ENCODE measurements at regions not wholly inside any gene's neighbourhood (a gene's known extent, or its start where the extent isn't known, plus 50 kb on each side); places are given as distances from the start of the nearest gene placed in this dataset.
"Not testable (repeated sequence)": the region's sequence is repeated elsewhere in the genome, so short reads cannot be mapped to it uniquely, and the experiment has no call there.

- peaks cover 5% of the 10 kb centered on the region for H3K4me1 ChIP-seq (ENCODE audit: control insufficient read depth, insufficient read depth, low read length, unreplicated experiment)
- H3K36me3 ChIP-seq (ENCODE audit: insufficient read depth, low read length) = no peaks in the 10 kb centered on the region
- no peak overlapping the region for H2AFZ ChIP-seq (ENCODE audit: low read length, unreplicated experiment)
- no peaks in the 10 kb centered on the region for H3K79me2 ChIP-seq (ENCODE audit: control insufficient read depth, insufficient read depth, low read length, unreplicated experiment)
- H3K4me3 ChIP-seq (ENCODE audit: low read depth, low read length) = no peak overlapping the region
- no peak overlapping the region for H3K27ac ChIP-seq (ENCODE audit: low read depth, low read length)
- no peaks in the 10 kb centered on the region for H3K27me3 ChIP-seq (ENCODE audit: insufficient read depth, low read length)
Observed at GRCh38 chr2:118380915-118381653, 292.8 kb downstream of the INSIG2 start.

- Histone ChIP-seq H3K27me3 (ENCODE audit: insufficient read depth, low read length) (no peaks in the 10 kb centered on the region), H3K79me2 (ENCODE audit: control insufficient read depth, insufficient read depth, low read length, unreplicated experiment) (no peaks in the 10 kb centered on the region), H2AFZ (ENCODE audit: low read length, unreplicated experiment) (no peak overlapping the region), H3K27ac (ENCODE audit: low read depth, low read length) (no peak overlapping the region), H3K4me1 (ENCODE audit: control insufficient read depth, insufficient read depth, low read length, unreplicated experiment) (peaks cover 7% of the 10 kb centered on the region), H3K36me3 (ENCODE audit: insufficient read depth, low read length) (no peaks in the 10 kb centered on the region), H3K4me3 (ENCODE audit: low read depth, low read length) (no peak overlapping the region)
Observed at GRCh38 chr2:118375907-118376485, 287.7 kb downstream of the INSIG2 start.

GRCh38 chr2:118374974-118375755 lies 286.9 kb downstream of the INSIG2 start:
- Histone ChIP-seq H3K36me3 (ENCODE audit: insufficient read depth, low read length) (no peaks in the 10 kb centered on the region), H3K4me3 (ENCODE audit: low read depth, low read length) (no peak overlapping the region), H2AFZ (ENCODE audit: low read length, unreplicated experiment) (no peak overlapping the region), H3K4me1 (ENCODE audit: control insufficient read depth, insufficient read depth, low read length, unreplicated experiment) (peaks cover 7% of the 10 kb centered on the region), H3K79me2 (ENCODE audit: control insufficient read depth, insufficient read depth, low read length, unreplicated experiment) (no peaks in the 10 kb centered on the region), H3K27ac (ENCODE audit: low read depth, low read length) (no peak overlapping the region), H3K27me3 (ENCODE audit: insufficient read depth, low read length) (no peaks in the 10 kb centered on the region)

- no peaks in the 10 kb centered on the region for H3K27me3 ChIP-seq (ENCODE audit: insufficient read depth, low read length)
- H3K79me2 ChIP-seq (ENCODE audit: control insufficient read depth, insufficient read depth, low read length, unreplicated experiment) = no peaks in the 10 kb centered on the region
- no peaks in the 10 kb centered on the region for H3K36me3 ChIP-seq (ENCODE audit: insufficient read depth, low read length)
- peaks cover 7% of the 10 kb centered on the region for H3K4me1 ChIP-seq (ENCODE audit: control insufficient read depth, insufficient read depth, low read length, unreplicated experiment)
- H2AFZ ChIP-seq (ENCODE audit: low read length, unreplicated experiment) = no peak overlapping the region
- H3K27ac ChIP-seq (ENCODE audit: low read depth, low read length) = no peak overlapping the region
- H3K4me3 ChIP-seq (ENCODE audit: low read depth, low read length) = no peak overlapping the region
Observed at GRCh38 chr2:118372886-118373830, 284.9 kb downstream of the INSIG2 start.

- H3K36me3 ChIP-seq (ENCODE audit: insufficient read depth, low read length) = no peaks in the 10 kb centered on the region
- H3K4me1 ChIP-seq (ENCODE audit: control insufficient read depth, insufficient read depth, low read length, unreplicated experiment) = peaks cover 7% of the 10 kb centered on the region
- H3K27ac ChIP-seq (ENCODE audit: low read depth, low read length) = no peak overlapping the region
- H3K79me2 ChIP-seq (ENCODE audit: control insufficient read depth, insufficient read depth, low read length, unreplicated experiment) = no peaks in the 10 kb centered on the region
- H2AFZ ChIP-seq (ENCODE audit: low read length, unreplicated experiment) = no peak overlapping the region
- no peaks in the 10 kb centered on the region for H3K27me3 ChIP-seq (ENCODE audit: insufficient read depth, low read length)
- H3K4me3 ChIP-seq (ENCODE audit: low read depth, low read length) = no peak overlapping the region
Observed at GRCh38 chr2:118371515-118371914, 283.2 kb downstream of the INSIG2 start.

GRCh38 chr2:118369521-118369920 lies 281.2 kb downstream of the INSIG2 start:
- not testable (repeated sequence) for H2AFZ ChIP-seq (ENCODE audit: low read length, unreplicated experiment); H3K27me3 ChIP-seq (ENCODE audit: insufficient read depth, low read length); H3K79me2 ChIP-seq (ENCODE audit: control insufficient read depth, insufficient read depth, low read length, unreplicated experiment); H3K36me3 ChIP-seq (ENCODE audit: insufficient read depth, low read length); H3K27ac ChIP-seq (ENCODE audit: low read depth, low read length); H3K4me1 ChIP-seq (ENCODE audit: control insufficient read depth, insufficient read depth, low read length, unreplicated experiment); H3K4me3 ChIP-seq (ENCODE audit: low read depth, low read length)

GRCh38 chr2:118363604-118364003 lies 275.3 kb downstream of the INSIG2 start:
- Histone ChIP-seq H3K27me3 (ENCODE audit: insufficient read depth, low read length) (no peaks in the 10 kb centered on the region), H3K4me1 (ENCODE audit: control insufficient read depth, insufficient read depth, low read length, unreplicated experiment) (no peaks in the 10 kb centered on the region), H3K79me2 (ENCODE audit: control insufficient read depth, insufficient read depth, low read length, unreplicated experiment) (no peaks in the 10 kb centered on the region), H3K36me3 (ENCODE audit: insufficient read depth, low read length) (no peaks in the 10 kb centered on the region), H3K4me3 (ENCODE audit: low read depth, low read length) (no peak overlapping the region), H3K27ac (ENCODE audit: low read depth, low read length) (no peak overlapping the region), H2AFZ (ENCODE audit: low read length, unreplicated experiment) (no peak overlapping the region)

- Histone ChIP-seq H3K27ac (ENCODE audit: low read depth, low read length) (no peak overlapping the region), H3K4me1 (ENCODE audit: control insufficient read depth, insufficient read depth, low read length, unreplicated experiment) (no peaks in the 10 kb centered on the region), H3K27me3 (ENCODE audit: insufficient read depth, low read length) (no peaks in the 10 kb centered on the region), H2AFZ (ENCODE audit: low read length, unreplicated experiment) (no peak overlapping the region), H3K4me3 (ENCODE audit: low read depth, low read length) (no peak overlapping the region), H3K36me3 (ENCODE audit: insufficient read depth, low read length) (no peaks in the 10 kb centered on the region), H3K79me2 (ENCODE audit: control insufficient read depth, insufficient read depth, low read length, unreplicated experiment) (no peaks in the 10 kb centered on the region)
Observed at GRCh38 chr2:118356051-118356450, 267.8 kb downstream of the INSIG2 start.

GRCh38 chr2:118351796-118352195 lies 263.5 kb downstream of the INSIG2 start:
- no peak overlapping the region for H2AFZ ChIP-seq (ENCODE audit: low read length, unreplicated experiment)
- no peaks in the 10 kb centered on the region for H3K36me3 ChIP-seq (ENCODE audit: insufficient read depth, low read length)
- H3K27ac ChIP-seq (ENCODE audit: low read depth, low read length) = no peak overlapping the region
- no peaks in the 10 kb centered on the region for H3K79me2 ChIP-seq (ENCODE audit: control insufficient read depth, insufficient read depth, low read length, unreplicated experiment)
- no peaks in the 10 kb centered on the region for H3K4me1 ChIP-seq (ENCODE audit: control insufficient read depth, insufficient read depth, low read length, unreplicated experiment)
- H3K4me3 ChIP-seq (ENCODE audit: low read depth, low read length) = no peak overlapping the region
- peaks cover 19% of the 10 kb centered on the region for H3K27me3 ChIP-seq (ENCODE audit: insufficient read depth, low read length)

GRCh38 chr2:118350621-118351020 lies 262.4 kb downstream of the INSIG2 start:
- no peak overlapping the region for H3K4me3 ChIP-seq (ENCODE audit: low read depth, low read length)

More at GRCh38 chr2:118350621-118351020, 262.4 kb downstream of the INSIG2 start:
- H3K79me2 ChIP-seq (ENCODE audit: control insufficient read depth, insufficient read depth, low read length, unreplicated experiment) = no peaks in the 10 kb centered on the region
- no peaks in the 10 kb centered on the region for H3K4me1 ChIP-seq (ENCODE audit: control insufficient read depth, insufficient read depth, low read length, unreplicated experiment)
- no peak overlapping the region for H3K27ac ChIP-seq (ENCODE audit: low read depth, low read length)
- no peaks in the 10 kb centered on the region for H3K36me3 ChIP-seq (ENCODE audit: insufficient read depth, low read length)
- H3K27me3 ChIP-seq (ENCODE audit: insufficient read depth, low read length) = peaks cover 22% of the 10 kb centered on the region
- H2AFZ ChIP-seq (ENCODE audit: low read length, unreplicated experiment) = no peak overlapping the region

All from ACC112 (cell line).